Chondrocyte (in vitro differentiated cells): ENCODE measurements at regions not wholly inside any gene's neighbourhood (a gene's known extent, or its start where the extent isn't known, plus 50 kb on each side); places are given as distances from the start of the nearest gene placed in this dataset.
"Not testable (repeated sequence)": the region's sequence is repeated elsewhere in the genome, so short reads cannot be mapped to it uniquely, and the experiment has no call there.

Source experiments
- DNase-seq: peaks from one replicate; pipeline ENCODE4 v3.0.0; 2021; ENCODE audit warnings: mixed read lengths, low spot score
- H3K27ac Mint-ChIP-seq: one replicate; pipeline ENCODE4 v1.8.0; 2021; ENCODE audit warnings: mild to moderate bottlenecking, moderate library complexity, mixed read lengths; ENCODE audit not compliant: unreplicated experiment
- H3K27me3 Mint-ChIP-seq: 2 replicates; pipeline ENCODE4 v1.8.0; 2021; ENCODE audit warnings: low read depth, mixed read lengths
- H3K36me3 Mint-ChIP-seq: 2 replicates; pipeline ENCODE4 v1.8.0; 2021; ENCODE audit warnings: low read depth, mixed read lengths
- H3K4me1 Mint-ChIP-seq: 2 replicates; pipeline ENCODE4 v1.8.0; 2021; ENCODE audit warnings: low read depth, mild to moderate bottlenecking, mixed read lengths
- H3K4me3 Mint-ChIP-seq: one replicate; pipeline ENCODE4 v1.8.0; 2021; ENCODE audit warnings: mild to moderate bottlenecking, moderate library complexity, mixed read lengths; ENCODE audit not compliant: unreplicated experiment
- H3K9me3 Mint-ChIP-seq: 2 replicates; pipeline ENCODE4 v1.8.0; 2021; ENCODE audit warnings: low read depth, mixed read lengths
- CTCF ChIP-seq: fragments of 200-600 bp; sonication (generic); IDR thresholded peaks from 2 replicates; pipeline ENCODE4 v1.5.0; 2021; ENCODE audit warnings: antibody characterized with exemption, mild to moderate bottlenecking, moderate library complexity

- H3K4me1 Mint-ChIP-seq, H3K27ac Mint-ChIP-seq: not testable (repeated sequence)
Observed at GRCh38 chr12:14032191-14032590, 50.8 kb upstream of the GRIN2B start.

GRCh38 chr12:14043776-14044175 lies 62.4 kb upstream of the GRIN2B start:
- no peaks in the 10 kb centered on the region for H3K36me3 Mint-ChIP-seq
- no peak for DNase-seq
- no peak overlapping the region for H3K27ac Mint-ChIP-seq
- H3K4me1 Mint-ChIP-seq = no peaks in the 10 kb centered on the region
- H3K9me3 Mint-ChIP-seq = peaks cover 13% of the 10 kb centered on the region
- peaks cover 2% of the 10 kb centered on the region for H3K27me3 Mint-ChIP-seq
- TF ChIP-seq CTCF = no peak
- no peak overlapping the region for H3K4me3 Mint-ChIP-seq

More at GRCh38 chr12:14032191-14032590, 50.8 kb upstream of the GRIN2B start:
- H3K4me3 Mint-ChIP-seq, DNase-seq, H3K36me3 Mint-ChIP-seq, H3K27me3 Mint-ChIP-seq, H3K9me3 Mint-ChIP-seq: not testable (repeated sequence)

GRCh38 chr12:14048941-14049545 lies 67.6 kb upstream of the GRIN2B start:
- Mint-ChIP-seq H3K4me3 (no peak overlapping the region), H3K4me1 (no peaks in the 10 kb centered on the region), H3K27ac (no peak overlapping the region), H3K27me3 (peaks cover 2% of the 10 kb centered on the region), H3K36me3 (no peaks in the 10 kb centered on the region), H3K9me3 (no peaks in the 10 kb centered on the region)
- no peak for DNase-seq
- TF ChIP-seq CTCF = no peak

GRCh38 chr12:14057895-14058294 lies 76.5 kb upstream of the GRIN2B start:
- DNase-seq = no peak
- Mint-ChIP-seq H3K4me1 (no peaks in the 10 kb centered on the region), H3K9me3 (no peaks in the 10 kb centered on the region), H3K27ac (no peak overlapping the region), H3K36me3 (no peaks in the 10 kb centered on the region), H3K27me3 (no peaks in the 10 kb centered on the region), H3K4me3 (no peak overlapping the region)
- TF ChIP-seq CTCF = no peak

- no peaks in the 10 kb centered on the region for H3K36me3 Mint-ChIP-seq
- no peaks in the 10 kb centered on the region for H3K27me3 Mint-ChIP-seq
- TF ChIP-seq CTCF = no peak
- H3K4me3 Mint-ChIP-seq = no peak overlapping the region
- no peaks in the 10 kb centered on the region for H3K9me3 Mint-ChIP-seq
- no peak overlapping the region for H3K27ac Mint-ChIP-seq
- DNase-seq = no peak
- no peaks in the 10 kb centered on the region for H3K4me1 Mint-ChIP-seq
Observed at GRCh38 chr12:14058717-14059116, 77.3 kb upstream of the GRIN2B start.

GRCh38 chr12:14059548-14059947 lies 78.1 kb upstream of the GRIN2B start:
- DNase-seq = no peak
- Mint-ChIP-seq H3K4me1 (no peaks in the 10 kb centered on the region), H3K36me3 (no peaks in the 10 kb centered on the region), H3K9me3 (no peaks in the 10 kb centered on the region), H3K27ac (no peak overlapping the region), H3K4me3 (no peak overlapping the region), H3K27me3 (no peaks in the 10 kb centered on the region)
- TF ChIP-seq CTCF = no peak
